Aorta (tissue), 5 donors: ENCODE measurements at regions not wholly inside any gene's neighbourhood (a gene's known extent, or its start where the extent isn't known, plus 50 kb on each side); places are given as distances from the start of the nearest gene placed in this dataset.
A peak's percentile ranks its signal among the peaks of the same experiment; 100 is the strongest.

Experiments used
- ATAC-seq: fragments of 200-7000 bp; cut with Tn5 transposase; one replicate; pipeline ENCODE4 v1.9.1; 2022; ENCODE audit warnings: moderate library complexity; ENCODE audit not compliant: low FRiP score
- DNase-seq, 2 donors: peaks; one replicate each; pipeline ENCODE4 v3.0.0-alpha.2; 2020
- H3K27ac ChIP-seq, 2 donors: one replicate each; pipeline ENCODE4 v1.5.1; 2013; ENCODE audit warnings: low read length in 2 of 2, mild to moderate bottlenecking in 2 of 2, moderate library complexity in 2 of 2, control low read depth in 1 of 2, inconsistent platforms in 1 of 2, low read depth in 1 of 2
- H3K27me3 ChIP-seq, 2 donors: one replicate each; pipeline ENCODE4 v1.6.1; 2013; ENCODE audit warnings: control low read depth in 1 of 2, low read length in 1 of 2, mild to moderate bottlenecking in 1 of 2, moderate library complexity in 1 of 2; ENCODE audit not compliant: insufficient read depth in 2 of 2, control insufficient read depth in 1 of 2
- H3K36me3 ChIP-seq, 2 donors: one replicate each; pipeline ENCODE4 v1.6.1; 2013; ENCODE audit warnings: control low read depth in 1 of 2, low read length in 1 of 2, mild to moderate bottlenecking in 1 of 2; ENCODE audit not compliant: insufficient read depth in 2 of 2, control insufficient read depth in 1 of 2
- H3K4me1 ChIP-seq, 2 donors: one replicate each; pipeline ENCODE4 v1.6.1; 2013; ENCODE audit warnings: low read length in 2 of 2, control low read depth in 1 of 2, mild to moderate bottlenecking in 1 of 2, moderate library complexity in 1 of 2; ENCODE audit not compliant: insufficient read depth in 2 of 2, control insufficient read depth in 1 of 2
- H3K4me3 ChIP-seq, 2 donors: one replicate each; pipeline ENCODE4 v1.5.1; 2013; ENCODE audit warnings: low read length in 2 of 2, control low read depth in 1 of 2, mild to moderate bottlenecking in 1 of 2
- H3K9me3 ChIP-seq: one replicate; pipeline ENCODE4 v1.6.1; 2013; ENCODE audit warnings: mild to moderate bottlenecking, low read length; ENCODE audit not compliant: control insufficient read depth
- WGBS, 2 donors: extraction: QIAGEN DNeasy Blood & Tissue Kit; methylation state at CpG; one replicate each; pipeline ENCODE4 v1.1.7; 2013; 5-methylcytosine and 5-hydroxymethylcytosine counted together
- intact Hi-C, 2 donors: fragments of 100-400 bp; cut with DNase I; formaldehyde crosslinking; loops; one replicate each; pipeline versions ENCODE4 v1.14.2 to v1.15.0; 2022
- donor health status: healthy with polysubstance abuse.
- donor health status: Bipolar disorder and iron deficiency.
- donor health status: DM: no; HTN: no; CAD: no.
- donor health status: DM: no; HTN: no; CAD: no.
- donor health status: DM: yes; HTN: yes; CAD: no.

DNA sequence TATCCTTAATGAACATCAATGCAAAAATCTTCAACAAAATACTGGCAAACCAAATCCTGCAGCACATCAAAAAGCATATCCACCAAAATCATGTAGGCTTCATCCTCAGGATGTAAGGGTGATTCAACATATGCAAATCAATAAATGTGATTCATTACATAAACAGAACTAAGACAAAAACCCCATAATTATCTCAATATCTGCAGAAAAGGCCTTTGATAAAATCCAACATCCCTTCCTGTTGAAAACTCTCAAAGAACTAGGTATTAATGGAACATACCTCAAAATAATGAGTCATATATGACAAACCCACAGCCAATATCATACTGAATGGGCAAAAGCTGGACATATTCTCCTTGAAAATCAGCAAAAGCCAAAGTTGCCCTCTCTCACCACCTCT lies 54.6 kb upstream of the DEPDC1 start:
- no peak for DNase-seq
- Histone ChIP-seq H3K4me1 (no peaks in the 10 kb centered on the region), H3K9me3 (peaks cover 2% of the 10 kb centered on the region), H3K36me3 (no peaks in the 10 kb centered on the region), H3K27me3 (no peaks in the 10 kb centered on the region), H3K4me3 (no peak overlapping the region), H3K27ac (no peak overlapping the region)
- intact Hi-C loops = no loop called here
- ATAC-seq = no peak

DNA sequence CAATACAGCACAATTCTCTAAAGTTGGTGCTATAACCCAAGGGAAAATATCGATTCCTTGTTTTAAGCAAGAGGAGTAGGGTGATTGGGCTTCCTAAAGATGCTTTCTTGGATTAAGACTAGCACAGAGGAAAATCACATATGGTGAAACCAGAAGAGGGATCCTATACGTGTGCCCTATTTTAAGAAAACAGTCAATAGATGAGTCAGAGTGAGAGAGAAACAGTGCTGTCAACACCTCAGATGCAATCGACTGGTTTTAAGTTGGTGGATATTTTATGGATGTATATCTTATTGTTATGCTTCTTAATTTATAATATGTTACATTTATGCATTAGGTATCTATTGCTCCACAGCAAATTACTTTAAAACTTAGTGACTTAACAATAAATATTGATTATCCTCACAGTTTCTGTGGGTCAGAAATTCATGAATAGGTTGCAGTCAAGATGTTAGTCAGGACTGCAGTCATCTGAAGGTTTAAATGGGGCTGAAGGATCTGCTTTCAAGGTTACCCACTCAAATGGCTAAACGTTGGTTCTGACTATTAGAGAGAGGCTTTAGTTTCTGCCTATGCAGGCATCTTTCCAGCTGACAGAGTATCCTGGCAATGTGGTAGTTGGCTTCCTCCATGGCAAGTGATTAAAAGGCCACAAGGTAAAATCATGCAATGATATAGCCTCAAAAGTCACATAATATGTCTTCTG lies 61.6 kb upstream of the DEPDC1 start:
- Histone ChIP-seq H3K4me1 (no peaks in the 10 kb centered on the region), H3K27me3 (no peaks in the 10 kb centered on the region), H3K27ac (no peak overlapping the region), H3K4me3 (no peak overlapping the region), H3K36me3 (no peaks in the 10 kb centered on the region), H3K9me3 (peaks cover 2% of the 10 kb centered on the region)
- ATAC-seq (no peak), DNase-seq (no peak)
- intact Hi-C loops = no loop called here
- WGBS, 2 donors = 31 to 46% methylated on average over 4 of the region's 4 CpGs

DNA sequence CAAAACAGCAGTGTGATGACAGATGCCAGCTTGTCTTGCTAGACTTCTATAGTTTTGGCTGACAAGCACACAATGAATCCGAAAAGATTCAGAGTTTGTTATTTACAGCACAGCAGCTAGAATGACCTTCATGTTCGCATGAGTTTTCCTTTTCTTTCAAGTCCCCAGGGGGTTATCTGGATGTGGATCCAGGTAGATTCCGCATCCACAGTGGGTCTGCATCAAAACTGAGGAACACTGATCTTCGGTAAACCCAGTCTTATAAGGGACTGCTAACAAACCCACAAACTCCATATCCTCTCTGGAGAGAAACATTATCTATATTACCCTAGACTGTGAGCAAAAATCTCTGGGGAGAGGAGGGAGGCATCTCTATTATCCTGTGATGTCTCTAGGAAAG lies 69.0 kb upstream of the DEPDC1 start:
- ATAC-seq (no peak), DNase-seq (no peak)
- Histone ChIP-seq H3K27me3 (no peaks in the 10 kb centered on the region), H3K27ac (no peak overlapping the region), H3K4me3 (no peak overlapping the region), H3K4me1 (no peaks in the 10 kb centered on the region), H3K36me3 (no peaks in the 10 kb centered on the region), H3K9me3 (no peaks in the 10 kb centered on the region)
- intact Hi-C loops = no loop called here
- 64 to 68% methylated on average over 4 of the region's 4 CpGs for WGBS, 2 donors

DNA sequence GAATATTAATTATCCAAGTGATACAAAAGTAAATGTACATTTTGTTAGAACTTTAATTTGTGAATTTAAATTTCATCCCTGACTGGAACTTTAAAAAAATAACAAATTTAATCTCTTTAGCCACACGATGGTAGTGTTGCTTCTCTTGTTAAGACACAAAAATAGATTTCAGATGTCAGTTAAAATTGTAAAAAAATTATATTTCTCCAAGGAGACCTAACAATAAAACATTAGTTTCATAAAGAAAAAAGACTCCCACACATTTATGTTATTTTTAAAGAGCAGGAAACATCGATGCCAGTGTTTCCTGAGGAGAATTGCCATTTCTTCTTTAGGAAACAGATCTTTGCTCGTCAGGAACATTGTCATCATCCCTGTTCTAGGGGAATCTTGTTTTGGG lies 74.0 kb upstream of the DEPDC1 start:
- H3K36me3 ChIP-seq = no peaks in the 10 kb centered on the region
- H3K27me3 ChIP-seq = no peaks in the 10 kb centered on the region
- peaks cover 0 to 2% of the 10 kb centered on the region in 2 donors for H3K4me1 ChIP-seq
- no peaks in the 10 kb centered on the region for H3K9me3 ChIP-seq
- H3K27ac ChIP-seq = no peak overlapping the region
- intact Hi-C loops = no loop called here
- no peak overlapping the region for H3K4me3 ChIP-seq
- DNase-seq (no peak), ATAC-seq (no peak)
- WGBS, 2 donors = 2% methylated on average over 3 of the region's 3 CpGs

DNA sequence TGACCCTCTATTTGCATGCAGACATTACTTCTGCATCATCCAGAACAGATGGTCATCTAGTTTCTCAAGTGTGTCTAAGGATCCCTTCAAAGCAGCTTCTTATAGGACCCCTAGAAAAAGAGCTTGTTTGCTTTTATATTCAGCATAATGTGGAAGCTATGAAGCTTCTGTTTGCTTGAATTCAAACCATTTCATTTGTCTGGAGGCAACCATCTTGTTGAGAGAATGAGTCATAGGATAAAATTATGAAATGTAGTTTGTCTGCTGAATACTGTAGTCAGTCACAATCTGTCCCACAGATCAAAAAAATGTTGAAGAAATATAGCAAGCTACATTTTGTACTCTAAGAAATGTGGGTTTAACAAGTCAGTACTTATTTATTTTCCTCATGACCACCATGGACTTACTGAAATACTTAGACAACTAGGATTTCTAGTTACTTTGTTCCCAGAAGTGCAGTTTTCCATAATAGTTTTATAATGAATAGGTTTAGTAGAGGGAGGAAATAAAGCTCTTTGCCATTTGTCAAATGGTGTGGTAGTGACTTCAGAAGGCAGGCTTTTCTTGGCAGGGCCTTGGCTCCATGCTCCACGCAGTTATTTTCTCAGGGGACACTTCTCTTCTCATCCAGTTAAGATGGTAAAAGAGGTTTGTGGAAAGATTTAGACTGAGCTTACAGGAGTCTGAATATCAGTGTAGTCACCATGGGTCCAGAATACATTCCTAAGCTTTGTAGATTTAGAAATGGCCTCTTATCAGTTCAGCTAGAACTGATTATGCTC lies 74.8 kb upstream of the DEPDC1 start:
- Histone ChIP-seq H3K36me3 (no peaks in the 10 kb centered on the region), H3K4me1 (peaks cover 0 to 2% of the 10 kb centered on the region in 2 donors), H3K27me3 (no peaks in the 10 kb centered on the region), H3K27ac (peak overlapping the region in 1 of 2 donors; percentile 76), H3K4me3 (no peak overlapping the region), H3K9me3 (peaks cover 1% of the 10 kb centered on the region)
- intact Hi-C loops = no loop called here
- no peak for DNase-seq
- WGBS, 2 donors = 4% methylated on average over 1 of the region's 1 CpG
- ATAC-seq = no peak

DNA sequence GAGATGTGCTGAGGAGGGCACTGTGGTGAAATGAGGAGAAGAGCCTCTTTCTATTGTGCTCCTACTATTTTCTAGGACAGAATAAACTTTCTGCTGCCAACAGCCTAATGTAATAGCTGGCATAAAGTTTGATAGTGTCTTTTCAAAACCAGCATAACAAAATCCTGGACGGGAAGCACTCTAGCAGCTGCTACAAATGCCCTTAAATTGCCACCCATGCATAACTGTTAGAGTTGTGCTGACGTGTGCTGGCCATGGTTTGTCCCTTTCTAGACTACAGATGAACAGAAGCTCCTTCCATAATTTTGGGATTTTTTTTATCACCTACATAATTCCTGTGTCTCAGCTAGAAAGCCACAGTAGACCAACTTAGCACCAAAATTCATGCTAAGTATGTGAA lies 88.5 kb upstream of the DEPDC1 start:
- ATAC-seq (no peak), DNase-seq (no peak)
- Histone ChIP-seq H3K27ac (no peak overlapping the region), H3K4me1 (peaks cover 0 to 2% of the 10 kb centered on the region in 2 donors), H3K27me3 (no peaks in the 10 kb centered on the region), H3K9me3 (no peaks in the 10 kb centered on the region), H3K4me3 (no peak overlapping the region), H3K36me3 (no peaks in the 10 kb centered on the region)
- intact Hi-C loops = no loop called here
- WGBS, 2 donors = 9 to 12% methylated on average over 2 of the region's 2 CpGs

DNA sequence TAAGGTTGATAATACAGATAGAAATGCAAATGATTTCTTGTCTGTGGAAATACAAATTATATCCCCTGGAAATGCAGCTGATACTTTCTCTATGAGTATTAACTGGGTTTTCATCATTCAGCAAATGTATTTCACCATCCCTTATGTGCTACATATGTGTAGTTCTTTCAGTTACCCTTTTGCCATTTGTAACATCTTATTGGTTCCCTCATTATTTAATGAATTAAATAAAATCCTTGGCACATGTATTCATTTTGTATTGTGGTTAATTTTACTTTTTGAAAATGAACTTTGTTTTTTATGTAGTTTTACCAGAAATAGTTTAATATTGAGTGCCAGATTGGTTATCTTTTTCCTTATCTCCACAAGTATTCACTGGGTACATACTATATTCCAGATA lies 89.9 kb upstream of the DEPDC1 start:
- intact Hi-C loops = no loop called here
- H3K4me3 ChIP-seq = no peak overlapping the region
- no peaks in the 10 kb centered on the region for H3K36me3 ChIP-seq
- no peaks in the 10 kb centered on the region for H3K27me3 ChIP-seq
- H3K27ac ChIP-seq = no peak overlapping the region
- DNase-seq (no peak), ATAC-seq (no peak)
- peaks cover 0 to 2% of the 10 kb centered on the region in 2 donors for H3K4me1 ChIP-seq
- H3K9me3 ChIP-seq = no peaks in the 10 kb centered on the region

DNA sequence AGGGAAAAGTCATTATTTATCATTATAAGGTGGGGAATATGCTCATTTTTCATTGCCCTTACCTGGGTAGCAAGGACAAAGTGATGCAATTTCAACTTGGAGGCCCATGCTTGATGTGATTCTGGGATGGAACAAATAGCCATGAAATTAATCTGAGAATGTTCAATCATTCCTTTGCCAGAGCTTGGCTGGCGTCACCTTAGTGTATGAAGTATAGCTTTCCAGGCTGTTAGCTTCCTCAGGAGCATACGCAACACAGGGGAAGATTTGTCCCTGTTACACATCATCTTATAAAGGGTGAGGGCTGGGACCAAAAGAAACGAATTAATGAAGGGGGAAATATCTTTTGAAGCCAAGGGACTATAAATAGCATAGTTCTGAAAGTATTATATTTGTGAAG lies 91.4 kb upstream of the DEPDC1 start:
- intact Hi-C loops = no loop called here
- Histone ChIP-seq H3K27me3 (no peaks in the 10 kb centered on the region), H3K36me3 (no peaks in the 10 kb centered on the region), H3K4me1 (peaks cover 0 to 2% of the 10 kb centered on the region in 2 donors), H3K27ac (no peak overlapping the region), H3K4me3 (no peak overlapping the region), H3K9me3 (no peaks in the 10 kb centered on the region)
- 39% methylated on average over 3 of the region's 3 CpGs for WGBS, 2 donors
- no peak for DNase-seq
- no peak for ATAC-seq

DNA sequence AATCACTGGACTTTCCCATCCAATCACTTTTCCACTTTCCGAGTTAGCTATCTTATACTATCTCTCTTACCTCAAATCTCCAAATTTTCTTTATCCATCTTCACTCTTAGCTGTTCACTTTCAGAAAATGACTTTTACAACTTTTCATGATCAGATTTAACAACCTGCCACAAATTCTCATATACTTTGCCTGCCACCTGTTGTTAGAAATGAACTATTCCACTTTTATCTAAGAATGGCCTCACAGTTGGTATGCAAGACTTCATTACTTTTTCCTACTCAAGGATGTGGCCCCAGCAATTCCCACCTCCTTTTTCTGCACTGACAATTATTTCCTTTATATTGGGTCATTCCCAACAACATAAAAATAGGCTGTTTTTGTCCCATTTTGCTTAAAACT lies 93.6 kb upstream of the DEPDC1 start:
- DNase-seq (no peak), ATAC-seq (no peak)
- intact Hi-C loops = no loop called here
- H3K9me3 ChIP-seq = no peaks in the 10 kb centered on the region
- 85% methylated on average over 1 of the region's 1 CpG for WGBS, 2 donors
- peaks cover 0 to 2% of the 10 kb centered on the region in 2 donors for H3K4me1 ChIP-seq
- H3K27ac ChIP-seq = no peak overlapping the region
- H3K4me3 ChIP-seq = no peak overlapping the region
- no peaks in the 10 kb centered on the region for H3K36me3 ChIP-seq
- no peaks in the 10 kb centered on the region for H3K27me3 ChIP-seq
